ENCODE measurements at regions not wholly inside any gene's neighbourhood (a gene's known extent, or its start where the extent isn't known, plus 50 kb on each side); places are given as distances from the start of the nearest gene placed in this dataset.
A peak's percentile ranks its signal among the peaks of the same experiment; 100 is the strongest.

DNA sequence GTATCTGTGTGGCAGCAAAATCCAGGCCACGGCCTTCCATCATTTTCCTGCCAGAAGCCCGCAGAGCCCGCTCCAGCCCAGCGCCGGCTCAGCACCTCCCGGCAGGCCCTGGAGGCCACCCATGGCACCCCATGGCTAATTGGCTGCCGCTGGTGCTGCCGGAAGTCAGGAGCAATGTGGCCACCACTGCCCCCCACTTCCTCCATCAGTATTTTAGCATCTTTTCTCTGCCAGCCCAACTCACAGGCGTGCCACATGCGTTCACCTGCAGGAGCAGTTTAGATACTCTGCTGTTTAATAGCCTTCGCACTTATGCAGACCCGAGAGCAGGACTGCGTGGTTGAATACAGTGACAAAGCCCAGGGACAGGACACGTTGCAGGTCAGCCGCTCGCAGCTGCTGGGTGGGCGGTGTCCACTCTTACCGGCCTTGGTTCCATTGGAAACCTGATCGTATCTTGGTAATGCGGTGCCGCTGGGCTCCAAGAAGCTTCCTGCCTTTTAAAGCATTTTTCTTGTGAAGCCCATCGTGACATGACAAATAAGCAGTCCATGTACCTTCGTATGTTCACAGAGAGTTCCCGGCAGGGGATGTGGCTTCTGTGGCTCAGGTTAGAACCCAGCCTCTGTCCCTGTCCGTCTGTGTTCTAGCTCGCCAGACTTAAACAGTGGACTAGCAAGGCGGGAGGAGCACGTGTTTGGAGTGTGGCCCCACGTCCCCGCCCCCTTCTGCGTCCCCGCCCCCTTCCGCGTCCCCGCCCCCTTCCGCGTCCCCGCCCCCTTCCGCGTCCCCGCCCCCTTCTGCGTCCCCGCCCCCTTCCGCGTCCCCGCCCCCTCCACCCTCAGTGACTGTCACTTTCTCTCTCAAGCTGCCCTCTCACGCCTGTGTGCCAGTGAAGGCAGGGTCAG is 162.0 kb upstream of the SOX1 start:
- no peaks in the 10 kb centered on the region for H3K27me3 ChIP-seq (ENCODE audit: control insufficient read depth in 2 of 2, insufficient read depth in 2 of 2, low read length in 2 of 2)
- H3K36me3 ChIP-seq (ENCODE audit: control insufficient read depth in 2 of 3, insufficient read depth in 3 of 3, low read length in 3 of 3): no peaks in the 10 kb centered on the region
- no peak overlapping the region for H3K27ac Mint-ChIP-seq
- peaks cover 0 to 3% (median 0%) of the 10 kb centered on the region in 11 donors for H3K9me3 Mint-ChIP-seq
- H3K4me3 ChIP-seq (ENCODE audit: low read length): no peak overlapping the region
- DNase-seq (no peak), ATAC-seq (no peak)
- intact Hi-C loops (cut with micrococcal nuclease): no loop called here
- no peaks in the 10 kb centered on the region for H3K9me3 ChIP-seq (ENCODE audit: control insufficient read depth in 2 of 3, low read length in 3 of 3)
- H3K36me3 Mint-ChIP-seq: no peaks in the 10 kb centered on the region
- ChIA-PET POLR2A (no interaction called here), CTCF (no interaction called here)
- H3K27me3 Mint-ChIP-seq: peaks cover 0 to 32% (median 3%) of the 10 kb centered on the region in 5 donors
- H3K27ac ChIP-seq (ENCODE audit: low read depth, low read length): no peak overlapping the region
- H3K4me1 Mint-ChIP-seq: peaks cover 0 to 3% (median 0%) of the 10 kb centered on the region in 7 donors
- H3K4me3 Mint-ChIP-seq: no peak overlapping the region
- H3K4me1 ChIP-seq (ENCODE audit: control insufficient read depth in 2 of 2, insufficient read depth in 2 of 2, low read length in 2 of 2): no peaks in the 10 kb centered on the region

DNA sequence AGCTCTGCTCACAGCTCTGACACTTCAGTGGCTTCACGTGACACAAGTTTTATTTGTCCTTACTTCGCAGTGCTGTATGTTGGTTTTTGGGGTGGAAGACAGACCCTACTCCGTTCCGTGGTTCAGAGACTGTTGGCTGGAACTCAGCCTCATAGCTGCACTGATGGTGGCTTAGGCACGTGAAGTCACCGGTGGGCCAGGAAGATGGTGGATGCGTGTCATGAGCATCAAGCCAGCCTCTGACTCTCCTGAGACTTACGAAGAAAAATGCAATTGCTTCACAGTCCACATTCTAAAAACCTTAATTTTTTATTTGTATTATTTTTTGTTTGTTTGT is 161.4 kb upstream of the SOX1 start:
- Histone ChIP-seq H3K4me3 (ENCODE audit: low read length) (no peak overlapping the region), H3K4me1 (ENCODE audit: control insufficient read depth in 2 of 2, insufficient read depth in 2 of 2, low read length in 2 of 2) (no peaks in the 10 kb centered on the region), H3K27me3 (ENCODE audit: control insufficient read depth in 2 of 2, insufficient read depth in 2 of 2, low read length in 2 of 2) (no peaks in the 10 kb centered on the region), H3K27ac (ENCODE audit: low read depth, low read length) (no peak overlapping the region), H3K36me3 (ENCODE audit: control insufficient read depth in 2 of 3, insufficient read depth in 3 of 3, low read length in 3 of 3) (no peaks in the 10 kb centered on the region), H3K9me3 (ENCODE audit: control insufficient read depth in 2 of 3, low read length in 3 of 3) (no peaks in the 10 kb centered on the region)
- H3K27me3 Mint-ChIP-seq: peaks cover 0 to 36% (median 3%) of the 10 kb centered on the region in 5 donors
- CTCF ChIA-PET: no interaction called here
- no peak overlapping the region for H3K27ac Mint-ChIP-seq
- H3K9me3 Mint-ChIP-seq: peaks cover 0 to 3% (median 0%) of the 10 kb centered on the region in 11 donors
- intact Hi-C loops (cut with micrococcal nuclease): no loop called here
- POLR2A ChIA-PET: no interaction called here
- DNase-seq (no peak), ATAC-seq (no peak)
- H3K4me3 Mint-ChIP-seq: no peak overlapping the region
- H3K4me1 Mint-ChIP-seq: peaks cover 0 to 3% (median 0%) of the 10 kb centered on the region in 7 donors
- H3K36me3 Mint-ChIP-seq: no peaks in the 10 kb centered on the region

DNA sequence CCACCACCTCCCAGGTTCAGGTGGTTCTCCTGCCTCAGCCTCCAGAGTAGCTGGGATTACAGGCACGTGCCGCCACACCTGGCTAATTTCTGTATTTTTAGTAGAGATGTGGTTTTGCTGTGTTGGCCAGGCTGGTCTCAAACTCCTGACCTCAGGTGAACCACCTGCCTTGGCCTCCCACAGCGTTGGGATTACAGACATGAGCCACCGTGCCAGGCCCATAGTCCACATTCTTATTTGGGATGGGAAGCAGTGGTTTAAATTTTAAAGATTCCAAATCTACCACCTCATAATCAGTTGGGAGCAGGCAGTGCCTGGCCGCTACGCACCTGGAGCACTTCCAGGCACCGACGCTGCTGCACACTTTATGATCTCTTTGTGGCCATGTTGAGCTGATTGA is 160.6 kb upstream of the SOX1 start:
- Mint-ChIP-seq H3K27me3 (peaks cover 0 to 33% (median 3%) of the 10 kb centered on the region in 5 donors), H3K9me3 (peaks cover 0 to 3% (median 0%) of the 10 kb centered on the region in 11 donors), H3K27ac (no peak overlapping the region), H3K4me1 (peaks cover 0 to 3% (median 0%) of the 10 kb centered on the region in 7 donors), H3K36me3 (no peaks in the 10 kb centered on the region), H3K4me3 (no peak overlapping the region)
- DNase-seq (no peak), ATAC-seq (no peak)
- Histone ChIP-seq H3K4me1 (ENCODE audit: control insufficient read depth in 2 of 2, insufficient read depth in 2 of 2, low read length in 2 of 2) (no peaks in the 10 kb centered on the region), H3K27me3 (ENCODE audit: control insufficient read depth in 2 of 2, insufficient read depth in 2 of 2, low read length in 2 of 2) (no peaks in the 10 kb centered on the region), H3K9me3 (ENCODE audit: control insufficient read depth in 2 of 3, low read length in 3 of 3) (no peaks in the 10 kb centered on the region), H3K27ac (ENCODE audit: low read depth, low read length) (no peak overlapping the region), H3K36me3 (ENCODE audit: control insufficient read depth in 2 of 3, insufficient read depth in 3 of 3, low read length in 3 of 3) (no peaks in the 10 kb centered on the region), H3K4me3 (ENCODE audit: low read length) (no peak overlapping the region)
- CTCF ChIA-PET: no interaction called here
- POLR2A ChIA-PET: no interaction called here
- intact Hi-C loops (cut with micrococcal nuclease): no loop called here

DNA sequence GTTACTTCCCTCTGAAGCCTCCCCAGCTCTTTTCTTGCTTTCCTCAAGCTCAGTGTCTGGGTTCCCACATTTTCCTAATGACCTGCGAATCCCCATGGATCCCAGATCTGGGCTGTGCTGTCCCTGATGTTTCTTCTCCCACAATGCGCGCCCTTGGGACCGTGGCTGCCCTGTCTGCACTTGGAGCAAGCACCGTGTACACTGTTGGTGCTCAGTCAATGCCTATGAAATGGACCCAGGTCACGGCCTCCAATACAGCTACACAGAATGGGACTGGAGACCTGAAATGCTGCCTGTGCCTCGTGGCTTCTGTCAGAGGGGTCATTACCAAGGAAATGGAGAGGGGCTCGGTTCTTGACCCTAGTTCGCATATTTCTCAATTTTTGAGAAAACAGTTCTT is 160.1 kb upstream of the SOX1 start:
- no peak overlapping the region for H3K27ac ChIP-seq (ENCODE audit: low read depth, low read length)
- H3K36me3 ChIP-seq (ENCODE audit: control insufficient read depth in 2 of 3, insufficient read depth in 3 of 3, low read length in 3 of 3): no peaks in the 10 kb centered on the region
- intact Hi-C loops (cut with micrococcal nuclease): no loop called here
- ATAC-seq (no peak), DNase-seq (no peak)
- no peaks in the 10 kb centered on the region for H3K9me3 ChIP-seq (ENCODE audit: control insufficient read depth in 2 of 3, low read length in 3 of 3)
- H3K27me3 ChIP-seq (ENCODE audit: control insufficient read depth in 2 of 2, insufficient read depth in 2 of 2, low read length in 2 of 2): no peaks in the 10 kb centered on the region
- Mint-ChIP-seq H3K36me3 (no peaks in the 10 kb centered on the region), H3K4me1 (peaks cover 0 to 3% (median 0%) of the 10 kb centered on the region in 7 donors), H3K27me3 (peaks cover 0 to 32% (median 3%) of the 10 kb centered on the region in 5 donors), H3K27ac (no peak overlapping the region), H3K4me3 (no peak overlapping the region), H3K9me3 (peaks cover 0 to 3% (median 0%) of the 10 kb centered on the region in 11 donors)
- no peak overlapping the region for H3K4me3 ChIP-seq (ENCODE audit: low read length)
- no peaks in the 10 kb centered on the region for H3K4me1 ChIP-seq (ENCODE audit: control insufficient read depth in 2 of 2, insufficient read depth in 2 of 2, low read length in 2 of 2)
- ChIA-PET CTCF (no interaction called here), POLR2A (no interaction called here)

DNA sequence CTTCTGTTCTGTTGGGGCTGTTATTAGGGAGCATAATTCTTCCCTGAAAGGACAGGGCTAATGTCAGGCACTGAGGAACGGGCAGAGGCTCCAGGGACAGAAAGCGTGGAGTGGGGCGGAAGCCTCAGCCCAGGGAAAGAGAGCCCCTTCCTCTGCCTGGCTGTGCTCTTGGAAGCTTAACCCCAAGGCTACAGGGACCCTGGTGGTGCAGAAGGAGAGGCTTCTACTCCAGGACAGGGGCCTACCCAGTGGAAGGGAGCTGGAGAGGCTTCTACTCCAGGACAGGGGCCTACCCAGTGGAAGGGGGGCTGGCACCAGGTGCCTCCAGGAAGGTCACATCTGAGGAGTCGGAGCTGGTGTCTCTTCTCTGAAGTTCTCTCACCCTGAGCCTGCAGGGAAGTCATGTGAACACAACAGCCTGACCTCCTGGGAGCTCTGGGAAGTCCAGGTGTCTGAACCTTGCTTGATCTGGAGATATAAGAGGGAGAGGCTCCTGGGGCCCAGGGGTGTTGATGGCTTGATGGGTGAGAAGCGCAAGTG is 159.5 kb upstream of the SOX1 start:
- Histone ChIP-seq H3K27me3 (ENCODE audit: control insufficient read depth in 2 of 2, insufficient read depth in 2 of 2, low read length in 2 of 2) (no peaks in the 10 kb centered on the region), H3K27ac (ENCODE audit: low read depth, low read length) (no peak overlapping the region), H3K4me3 (ENCODE audit: low read length) (no peak overlapping the region), H3K9me3 (ENCODE audit: control insufficient read depth in 2 of 3, low read length in 3 of 3) (no peaks in the 10 kb centered on the region), H3K36me3 (ENCODE audit: control insufficient read depth in 2 of 3, insufficient read depth in 3 of 3, low read length in 3 of 3) (no peaks in the 10 kb centered on the region), H3K4me1 (ENCODE audit: control insufficient read depth in 2 of 2, insufficient read depth in 2 of 2, low read length in 2 of 2) (no peaks in the 10 kb centered on the region)
- Mint-ChIP-seq H3K9me3 (peaks cover 0 to 3% (median 0%) of the 10 kb centered on the region in 11 donors), H3K4me1 (peaks cover 0 to 3% (median 0%) of the 10 kb centered on the region in 7 donors), H3K4me3 (no peak overlapping the region), H3K27ac (no peak overlapping the region), H3K27me3 (peaks cover 0 to 36% (median 3%) of the 10 kb centered on the region in 5 donors), H3K36me3 (no peaks in the 10 kb centered on the region)
- ATAC-seq: no peak
- DNase-seq: peak in 1 of 9 donors; percentile 6
- intact Hi-C loops (cut with micrococcal nuclease): no loop called here
- ChIA-PET POLR2A (no interaction called here), CTCF (no interaction called here)

DNA sequence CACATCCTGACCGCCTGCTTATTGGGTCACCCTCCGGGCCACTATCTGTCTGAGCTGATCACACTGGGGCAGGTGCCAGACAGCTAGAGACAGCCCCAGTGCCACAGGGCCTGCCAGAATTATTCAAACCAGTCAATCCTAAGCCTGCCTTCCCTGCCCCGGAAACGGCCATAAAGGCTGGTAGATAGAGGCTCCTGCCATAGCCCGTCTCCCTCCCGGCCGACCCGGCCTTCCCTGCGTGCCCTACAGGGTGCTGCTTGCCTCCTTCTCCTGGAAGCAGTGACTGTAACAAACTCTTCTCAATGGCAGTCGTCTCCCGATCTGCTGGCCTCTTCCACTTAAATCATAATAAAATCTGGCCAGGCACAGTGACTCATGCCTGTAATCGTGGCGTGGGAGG is 158.6 kb upstream of the SOX1 start:
- Histone ChIP-seq H3K36me3 (ENCODE audit: control insufficient read depth in 2 of 3, insufficient read depth in 3 of 3, low read length in 3 of 3) (no peaks in the 10 kb centered on the region), H3K4me1 (ENCODE audit: control insufficient read depth in 2 of 2, insufficient read depth in 2 of 2, low read length in 2 of 2) (no peaks in the 10 kb centered on the region), H3K27ac (ENCODE audit: low read depth, low read length) (no peak overlapping the region), H3K4me3 (ENCODE audit: low read length) (no peak overlapping the region), H3K27me3 (ENCODE audit: control insufficient read depth in 2 of 2, insufficient read depth in 2 of 2, low read length in 2 of 2) (no peaks in the 10 kb centered on the region), H3K9me3 (ENCODE audit: control insufficient read depth in 2 of 3, low read length in 3 of 3) (no peaks in the 10 kb centered on the region)
- DNase-seq (peak in 1 of 9 donors; percentile 9), ATAC-seq (no peak)
- Mint-ChIP-seq H3K9me3 (peaks cover 0 to 3% (median 0%) of the 10 kb centered on the region in 11 donors), H3K4me3 (no peak overlapping the region), H3K4me1 (peaks cover 0 to 3% (median 0%) of the 10 kb centered on the region in 7 donors), H3K36me3 (no peaks in the 10 kb centered on the region), H3K27ac (no peak overlapping the region), H3K27me3 (peaks cover 0 to 45% (median 3%) of the 10 kb centered on the region in 5 donors)
- intact Hi-C loops (cut with micrococcal nuclease): no loop called here
- CTCF ChIA-PET: no interaction called here
- POLR2A ChIA-PET: no interaction called here

DNA sequence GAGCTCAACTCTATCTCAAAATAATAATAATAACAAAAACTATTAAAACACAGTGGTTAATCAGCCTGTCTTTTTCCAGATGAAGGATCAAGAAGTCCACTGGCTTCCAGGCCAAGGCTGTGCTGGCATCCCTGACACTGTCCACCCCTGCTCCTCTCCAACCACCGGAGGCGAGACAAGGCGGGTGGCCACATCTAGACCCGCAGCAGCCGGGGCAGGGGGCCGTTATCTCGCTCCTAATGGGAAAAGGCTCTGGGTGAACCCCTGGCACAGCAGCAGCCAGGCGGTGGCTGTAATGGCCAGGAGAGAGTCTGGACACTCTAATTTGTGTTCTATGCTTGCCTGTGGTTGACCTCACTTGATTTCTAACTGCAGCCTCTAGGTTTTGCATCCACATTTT is 158.0 kb upstream of the SOX1 start:
- DNase-seq (peak in 1 of 9 donors; percentile 3), ATAC-seq (no peak)
- H3K27ac ChIP-seq (ENCODE audit: low read depth, low read length): no peak overlapping the region
- Mint-ChIP-seq H3K27me3 (peaks cover 0 to 51% (median 3%) of the 10 kb centered on the region in 5 donors), H3K27ac (no peak overlapping the region), H3K4me3 (no peak overlapping the region), H3K4me1 (peaks cover 0 to 3% (median 0%) of the 10 kb centered on the region in 7 donors), H3K9me3 (peaks cover 0 to 4% (median 0%) of the 10 kb centered on the region in 11 donors), H3K36me3 (no peaks in the 10 kb centered on the region)
- intact Hi-C loops (cut with micrococcal nuclease): no loop called here
- no peaks in the 10 kb centered on the region for H3K27me3 ChIP-seq (ENCODE audit: control insufficient read depth in 2 of 2, insufficient read depth in 2 of 2, low read length in 2 of 2)
- H3K9me3 ChIP-seq (ENCODE audit: control insufficient read depth in 2 of 3, low read length in 3 of 3): no peaks in the 10 kb centered on the region
- CTCF ChIA-PET: no interaction called here
- no peak overlapping the region for H3K4me3 ChIP-seq (ENCODE audit: low read length)
- H3K36me3 ChIP-seq (ENCODE audit: control insufficient read depth in 2 of 3, insufficient read depth in 3 of 3, low read length in 3 of 3): no peaks in the 10 kb centered on the region
- H3K4me1 ChIP-seq (ENCODE audit: control insufficient read depth in 2 of 2, insufficient read depth in 2 of 2, low read length in 2 of 2): no peaks in the 10 kb centered on the region
- POLR2A ChIA-PET: no interaction called here

Data from naive thymus-derived CD4-positive, alpha-beta T cell (primary cell).